COLO668 (cell line): ENCODE measurements at regions not wholly inside any gene's neighbourhood (a gene's known extent, or its start where the extent isn't known, plus 50 kb on each side); places are given as distances from the start of the nearest gene placed in this dataset.
"Not testable (repeated sequence)": the region's sequence is repeated elsewhere in the genome, so short reads cannot be mapped to it uniquely, and the experiment has no call there.

Experiments used
- DNase-seq: peaks from one replicate; lab custom pipeline; 2025; ENCODE audit not compliant: unreplicated experiment; lab: John Stamatoyannopoulos, UW

DNA sequence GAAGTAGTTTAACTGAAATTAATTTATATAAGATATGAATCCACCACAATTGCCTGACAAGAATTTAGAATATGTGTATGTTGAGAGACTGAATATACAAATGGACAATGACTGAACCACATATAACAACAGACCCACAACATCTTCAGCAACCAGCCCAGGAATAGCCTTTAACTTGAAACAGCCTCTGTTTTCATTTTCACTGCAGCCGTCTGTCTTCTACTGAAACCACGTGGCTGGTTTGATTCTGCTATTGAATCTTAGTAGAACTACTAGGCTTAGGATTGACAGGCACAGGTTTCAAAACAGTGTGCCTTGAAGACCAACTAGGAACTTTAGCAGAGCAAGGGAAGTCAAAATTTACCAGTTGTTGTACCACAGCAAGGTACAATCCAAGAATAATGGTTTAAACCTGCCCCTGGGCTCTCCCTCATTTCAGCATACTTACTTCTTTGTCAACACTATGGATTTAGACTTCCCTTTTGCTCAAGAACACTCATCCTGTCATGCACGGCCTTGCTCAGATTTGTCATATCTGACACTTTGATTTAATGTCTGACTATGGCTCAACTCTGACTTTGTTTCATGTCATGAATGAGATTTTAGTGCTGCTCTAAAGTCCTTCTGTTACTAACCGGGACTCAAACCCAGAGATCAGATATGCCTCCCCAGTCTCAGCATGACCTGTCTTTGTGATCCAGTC lies 355.0 kb downstream of the KIF2B start:
- DNase-seq, result no peak

GRCh38 chr17:54180950-54181349 lies 358.2 kb downstream of the KIF2B start:
- DNase-seq, result no peak

DNA sequence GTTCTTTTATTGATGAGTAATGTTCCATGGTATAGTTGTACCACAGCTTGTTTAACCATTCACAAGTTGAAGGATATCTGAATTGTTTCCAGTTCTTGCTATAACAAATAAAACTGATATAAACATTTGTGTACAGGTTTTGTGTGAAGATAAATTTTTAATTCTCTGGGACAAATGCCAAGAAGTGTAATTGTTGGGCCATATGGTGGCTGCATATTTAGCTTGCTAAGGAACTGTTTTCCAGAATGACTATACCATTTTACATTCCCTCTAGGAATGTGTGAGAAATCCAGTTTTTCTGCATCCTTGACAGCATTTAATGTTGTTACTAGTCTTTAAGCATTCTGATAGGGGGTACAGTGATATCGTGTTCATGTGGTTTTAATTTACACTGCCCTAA lies 368.5 kb downstream of the KIF2B start:
- DNase-seq, result no peak

GRCh38 chr17:54194268-54194667 lies 371.5 kb downstream of the KIF2B start:
- no peak for DNase-seq

DNA sequence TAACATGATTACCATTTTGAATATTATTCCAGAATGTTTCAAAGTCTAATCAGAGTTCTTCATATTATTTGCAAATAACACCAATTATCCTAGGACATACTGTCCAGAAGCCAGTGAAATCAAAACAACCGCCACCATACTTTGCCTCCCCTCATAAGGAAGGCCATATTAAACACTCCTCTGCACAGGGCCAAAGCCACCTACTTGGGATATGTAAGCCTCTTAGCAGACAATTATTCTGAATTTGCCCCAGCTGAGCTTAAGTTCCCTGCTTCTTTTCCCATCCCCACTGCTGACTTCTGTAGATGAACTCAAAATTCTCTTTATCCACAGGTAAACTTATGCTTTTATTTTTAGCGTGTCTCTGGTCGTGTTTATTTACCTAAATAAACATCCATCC lies 374.0 kb downstream of the KIF2B start:
- DNase-seq, result no peak

DNA sequence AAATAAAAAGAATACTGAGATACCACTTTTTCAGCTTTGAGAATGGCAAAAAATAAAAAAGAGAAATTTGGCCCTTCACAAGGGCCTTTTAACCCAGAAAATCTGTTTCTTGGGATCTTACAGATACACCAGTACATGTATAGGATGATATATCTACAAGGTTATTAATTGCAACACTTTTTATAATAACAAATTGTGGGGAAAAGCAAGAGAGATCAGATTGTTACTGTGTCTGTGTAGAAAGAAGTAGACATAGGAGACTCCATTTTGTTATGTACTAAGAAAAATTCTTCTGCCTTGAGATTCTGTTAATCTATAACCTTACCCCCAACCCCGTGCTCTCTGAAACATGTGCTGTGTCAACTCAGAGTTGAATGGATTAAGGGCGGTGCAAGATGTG lies 378.7 kb downstream of the KIF2B start:
- DNase-seq, result not testable (repeated sequence)

GRCh38 chr17:54220829-54221228 lies 398.1 kb downstream of the KIF2B start:
- no peak for DNase-seq

DNA sequence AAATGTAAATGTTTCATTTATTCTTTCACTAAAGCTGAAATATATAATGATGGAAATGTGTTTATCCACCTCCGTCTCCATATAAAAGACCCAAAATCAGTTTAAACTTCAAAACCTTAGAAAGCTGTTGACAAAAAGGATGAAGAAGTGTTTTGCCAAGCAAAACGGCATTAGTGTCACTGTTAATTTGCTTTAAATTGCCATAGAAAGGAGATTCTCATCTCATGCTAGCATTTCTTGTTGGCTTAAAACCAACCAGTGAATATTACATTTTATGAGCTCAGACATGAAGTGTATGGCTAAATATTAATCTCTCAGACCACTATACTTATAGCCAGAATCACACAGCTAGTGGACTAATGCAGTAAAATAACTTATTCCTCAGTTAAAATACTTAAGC lies 398.8 kb downstream of the KIF2B start:
- DNase-seq, result no peak

DNA sequence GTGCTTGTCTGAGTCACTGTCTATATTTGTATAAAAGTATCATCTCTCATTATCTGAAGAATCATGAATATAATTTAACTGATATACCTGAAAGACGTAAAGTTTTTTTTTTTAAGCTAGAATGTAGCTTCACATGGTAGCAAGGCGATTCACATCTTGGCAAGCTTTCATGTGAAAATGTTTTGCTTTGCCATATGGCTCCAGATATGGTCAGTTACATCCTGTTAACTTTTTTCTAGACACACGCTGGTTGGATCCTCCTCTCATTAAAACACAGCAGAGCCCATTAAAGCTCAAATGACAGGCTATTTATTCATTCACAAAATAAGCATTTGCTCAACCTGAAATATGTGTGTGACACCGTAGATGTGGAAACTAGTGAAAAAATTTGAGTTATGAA lies 412.8 kb downstream of the KIF2B start:
- no peak for DNase-seq

GRCh38 chr17:54237911-54238515 lies 415.3 kb downstream of the KIF2B start:
- DNase-seq, result no peak

DNA sequence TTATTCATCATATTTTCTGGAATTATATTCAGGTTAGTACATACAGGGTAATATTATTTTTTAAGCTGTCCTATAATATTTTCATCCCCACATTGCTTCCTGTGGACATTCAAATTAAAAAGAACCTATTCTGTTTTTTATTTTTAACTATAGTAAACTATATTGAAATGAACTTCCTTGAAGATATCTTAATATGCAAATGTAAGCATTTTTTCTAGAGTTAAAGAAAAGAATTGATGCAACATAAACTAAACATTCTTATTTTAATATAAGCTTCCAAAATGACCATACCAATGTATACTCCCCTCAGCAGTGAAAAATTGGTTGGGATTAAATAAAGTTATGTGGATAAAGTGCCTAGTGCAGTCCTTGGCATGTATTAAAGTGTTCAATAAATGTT lies 416.6 kb downstream of the KIF2B start:
- no peak for DNase-seq

DNA sequence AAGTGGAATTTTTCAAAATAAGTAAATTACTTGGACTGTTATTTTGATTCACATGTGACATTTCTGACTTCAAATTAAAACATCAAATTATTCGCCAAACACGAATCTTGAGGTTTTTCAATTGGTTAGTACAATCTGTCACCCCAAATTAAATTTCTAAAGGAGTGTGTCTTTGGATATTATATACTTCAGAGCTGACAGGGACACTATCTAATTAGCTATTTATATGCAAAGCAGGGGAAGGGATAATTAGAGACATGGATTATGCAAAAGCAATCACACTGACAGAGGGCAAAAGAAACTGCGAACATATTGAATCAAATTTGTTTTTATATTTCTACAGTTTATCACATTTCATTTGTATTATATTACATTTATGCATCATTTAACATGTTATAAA lies 433.0 kb downstream of the KIF2B start:
- DNase-seq, result no peak

GRCh38 chr17:54256401-54256929 lies 433.7 kb downstream of the KIF2B start:
- DNase-seq, result no peak

GRCh38 chr17:54257440-54257839 lies 434.7 kb downstream of the KIF2B start:
- no peak for DNase-seq

- no peak for DNase-seq
Observed at GRCh38 chr17:54259476-54259875, 436.7 kb downstream of the KIF2B start.

- DNase-seq, result no peak
Observed at GRCh38 chr17:54261465-54261864, 438.7 kb downstream of the KIF2B start.

DNA sequence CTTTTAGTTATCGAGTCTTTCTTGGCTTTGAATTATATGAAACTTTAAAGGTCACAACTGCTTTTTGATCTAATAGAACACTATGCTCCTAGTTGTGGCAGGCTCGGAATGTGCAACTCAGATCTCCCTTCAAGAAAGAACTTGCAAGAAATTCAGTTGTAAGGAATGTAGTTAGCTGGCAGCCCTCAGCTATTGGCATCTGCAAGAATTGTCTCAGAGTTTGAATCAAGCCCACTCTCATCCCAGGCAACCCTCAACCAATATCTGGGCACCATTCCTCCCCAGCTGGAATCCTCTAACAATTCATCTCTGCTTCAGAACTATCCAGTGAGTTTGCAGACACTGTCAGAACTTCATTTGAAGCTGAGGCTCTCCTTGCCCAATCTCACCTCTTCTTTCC lies 447.2 kb downstream of the KIF2B start:
- no peak for DNase-seq

DNA sequence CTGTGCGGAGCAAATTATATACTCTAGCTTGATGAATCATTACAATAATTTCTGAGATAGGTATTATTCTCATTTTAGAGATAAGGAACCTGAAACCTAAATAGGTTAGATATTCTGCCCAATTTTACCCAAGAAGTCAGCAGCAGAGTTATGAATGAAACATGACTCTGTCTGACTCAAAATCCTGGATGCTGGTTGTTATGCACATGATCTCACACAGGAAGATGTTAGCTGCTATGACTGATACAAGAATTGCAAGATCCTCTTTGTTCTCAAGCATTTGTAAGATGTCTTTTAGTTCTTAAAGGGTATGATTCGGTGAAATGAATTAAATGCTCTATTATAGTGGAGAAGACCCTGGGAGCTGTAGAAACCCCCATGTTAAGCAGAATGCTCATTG lies 447.8 kb downstream of the KIF2B start:
- DNase-seq, result no peak

- DNase-seq, result no peak
Observed at GRCh38 chr17:54277868-54278267, 455.1 kb downstream of the KIF2B start.

- DNase-seq, result no peak
Observed at GRCh38 chr17:54280741-54281140, 458.0 kb downstream of the KIF2B start.

- no peak for DNase-seq
Observed at GRCh38 chr17:54282886-54283285, 460.2 kb downstream of the KIF2B start.

DNA sequence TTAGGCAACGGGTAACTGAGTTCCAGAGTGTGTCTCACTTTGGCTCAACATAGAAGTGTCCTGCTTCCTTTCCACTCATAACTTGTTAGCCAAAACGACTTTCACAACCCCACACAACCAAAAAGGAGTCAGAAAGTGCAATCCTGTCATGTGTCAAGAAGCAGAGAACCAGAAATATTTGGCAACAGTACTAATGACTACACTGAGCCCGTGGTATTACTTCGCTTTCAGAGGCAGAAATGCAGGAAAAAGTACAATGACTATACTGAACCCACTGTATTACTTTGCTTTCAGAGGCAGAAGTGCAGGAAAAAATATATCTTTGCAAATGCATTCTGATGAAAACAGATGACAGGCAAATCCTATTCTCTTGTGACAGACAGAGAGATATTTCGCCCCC lies 484.6 kb downstream of the KIF2B start:
- no peak for DNase-seq

- no peak for DNase-seq
Observed at GRCh38 chr17:54324813-54325212, 502.1 kb downstream of the KIF2B start.
